Endothelial cell of umbilical vein (primary cell): ENCODE measurements at regions not wholly inside any gene's neighbourhood (a gene's known extent, or its start where the extent isn't known, plus 50 kb on each side); places are given as distances from the start of the nearest gene placed in this dataset.

ENCODE experiments used
- BruUV-seq: library from RNA; stranded (reverse); fragments of 400-500 nt; replicated peaks from 2 replicates; lab custom pipeline; 2021; lab: Mats Ljungman, UMichigan
- CTCF ChIA-PET: fragments of 300-600, 350-600 bp; sonication (Branson Sonifier 250); formaldehyde crosslinking; loops from one replicate; lab custom pipeline; 2021; ENCODE audit warnings: antibody characterized with exemption, inconsistent platforms; lab: Charles Lee
- POLR2A ChIA-PET: fragments of 300-600, 350-600 bp; sonication (Branson Sonifier 250); formaldehyde crosslinking; loops from one replicate; lab custom pipeline; 2021; ENCODE audit warnings: antibody characterized with exemption, inconsistent platforms; lab: Charles Lee
- DNase-seq: peaks from one replicate; pipeline ENCODE4 v3.0.0-alpha.2; 2011; ENCODE audit warnings: low read depth, low spot score
- FAIRE-seq: peaks from 2 replicates; lab custom pipeline; 2011; peaks lifted over from hg19 to GRCh38; lab: Jason Lieb, UNC
- H2AFZ ChIP-seq: 2 replicates; pipeline ENCODE4 v1.6.0; 2012; ENCODE audit warnings: low read depth, low read length, control low read depth, inconsistent platforms
- H3K27ac ChIP-seq: 2 replicates; pipeline ENCODE4 v1.5.1; 2011; ENCODE audit warnings: low read depth, mild to moderate bottlenecking, control low read depth, low read length, moderate library complexity; ENCODE audit not compliant: insufficient read depth
- H3K27me3 ChIP-seq, 2 experiments: 2 replicates each; pipeline versions ENCODE4 v1.6.0 to v1.6.1; 2011; ENCODE audit warnings: low read length in 2 of 2, mixed read lengths in 1 of 2; ENCODE audit not compliant: control insufficient read depth in 2 of 2, insufficient read depth in 2 of 2
- H3K36me3 ChIP-seq, 2 experiments: 2 replicates in 1 of 2; 3 replicates in 1 of 2; pipeline ENCODE4 v1.5.1; 2011; ENCODE audit warnings: low read length in 2 of 2, mild to moderate bottlenecking in 1 of 2, moderate library complexity in 1 of 2; ENCODE audit not compliant: control insufficient read depth in 2 of 2, insufficient read depth in 2 of 2; ENCODE audit errors: extremely low read depth in 1 of 2
- H3K4me1 ChIP-seq: 3 replicates; pipeline ENCODE4 v1.5.1; 2011; ENCODE audit warnings: mild to moderate bottlenecking, low read length; ENCODE audit not compliant: control insufficient read depth, insufficient read depth; ENCODE audit errors: extremely low read depth
- H3K4me2 ChIP-seq: 2 replicates; pipeline ENCODE4 v1.6.1; 2011; ENCODE audit warnings: low read length, control low read depth, mixed read lengths; ENCODE audit not compliant: insufficient read depth
- H3K4me3 ChIP-seq, 3 experiments: fragments of 200-600 bp in 1 of 3; sonication (generic), shearing (Covaris generic) in 1 of 3; replicated peaks in 1 of 3; 2 replicates each; pipeline ENCODE4 v1.5.1; 2011 to 2016; ENCODE audit warnings: control low read depth in 3 of 3, low read length in 3 of 3, mild to moderate bottlenecking in 2 of 3, inconsistent platforms in 1 of 3, low read depth in 1 of 3, moderate library complexity in 1 of 3; ENCODE audit not compliant: insufficient read depth in 1 of 3
- H3K79me2 ChIP-seq: 2 replicates; pipeline ENCODE4 v1.6.0; 2012; ENCODE audit warnings: low read length, inconsistent platforms; ENCODE audit not compliant: control insufficient read depth, insufficient read depth
- H3K9ac ChIP-seq: replicated peaks from 2 replicates; pipeline ENCODE3; 2011; ENCODE audit warnings: low read length, control low read depth; ENCODE audit not compliant: insufficient read depth; ENCODE audit errors: extremely low read depth
- H3K9me1 ChIP-seq: replicated peaks from 3 replicates; pipeline ENCODE4 v1.6.0; 2011; ENCODE audit warnings: mild to moderate bottlenecking, low read length; ENCODE audit not compliant: control insufficient read depth, insufficient read depth; ENCODE audit errors: extremely low read depth
- H3K9me3 ChIP-seq: replicated peaks from 2 replicates; pipeline ENCODE4 v1.5.1; 2012; ENCODE audit warnings: low read length, inconsistent platforms; ENCODE audit not compliant: control insufficient read depth, insufficient read depth
- H4K20me1 ChIP-seq: replicated peaks from 2 replicates; pipeline ENCODE3; 2011; ENCODE audit warnings: mild to moderate bottlenecking, low read length; ENCODE audit not compliant: control insufficient read depth, insufficient read depth; ENCODE audit errors: extremely low read depth
- CTCF ChIP-seq, 2 donors: IDR thresholded peaks; 1 replicate in 1 of 2; 2 replicates in 1 of 2; pipeline ENCODE4 v1.5.1; 2011; ENCODE audit warnings: low read length in 2 of 2, mild to moderate bottlenecking in 2 of 2, moderate library complexity in 2 of 2, control low read depth in 1 of 2, inconsistent platforms in 1 of 2, low read depth in 1 of 2; ENCODE audit not compliant: insufficient read depth in 1 of 2; ENCODE audit errors: extremely low read depth in 1 of 2
- EZH2 ChIP-seq: IDR thresholded peaks from 2 replicates; pipeline ENCODE4 v1.6.1; 2012; ENCODE audit warnings: borderline replicate concordance, low read depth, mild to moderate bottlenecking, moderate library complexity, low read length, inconsistent platforms; ENCODE audit not compliant: severe bottlenecking
- FOS ChIP-seq: IDR thresholded peaks from 2 replicates; pipeline ENCODE4 v1.6.1; 2011; ENCODE audit warnings: mild to moderate bottlenecking, low read length, moderate library complexity, borderline replicate concordance; ENCODE audit not compliant: insufficient read depth
- GATA2 ChIP-seq: IDR thresholded peaks from 2 replicates; pipeline ENCODE4 v1.7.0; 2011; ENCODE audit warnings: low read depth, mild to moderate bottlenecking, moderate library complexity, mixed read lengths, low read length; ENCODE audit not compliant: insufficient read length, insufficient read depth
- JUN ChIP-seq: IDR thresholded peaks from 2 replicates; pipeline ENCODE4 v1.6.1; 2011; ENCODE audit warnings: borderline replicate concordance, low read depth; ENCODE audit not compliant: insufficient read length, insufficient read depth
- MYC ChIP-seq: IDR thresholded peaks from one replicate; pipeline ENCODE4 v1.6.1; 2011; ENCODE audit warnings: mild to moderate bottlenecking, low read depth, low read length
- POLR2AphosphoS5 ChIP-seq: IDR thresholded peaks from 2 replicates; pipeline ENCODE4 v1.6.1; 2012; ENCODE audit warnings: low read depth, mild to moderate bottlenecking, control low read depth, low read length, moderate library complexity; ENCODE audit not compliant: insufficient read depth
- dilution Hi-C: fragments of 300-500 bp; cut with MboI; formaldehyde crosslinking; loops from one replicate; pipeline ENCODE4 v1.15.0; 2019; ENCODE audit warnings: low sequenced_read_pairs; ENCODE audit not compliant: extremely low pct_ligation_motif_present
- intact Hi-C: fragments of 100-400 bp; cut with micrococcal nuclease; formaldehyde crosslinking; loops from one replicate; pipeline ENCODE4 v1.10.0; 2022

DNA sequence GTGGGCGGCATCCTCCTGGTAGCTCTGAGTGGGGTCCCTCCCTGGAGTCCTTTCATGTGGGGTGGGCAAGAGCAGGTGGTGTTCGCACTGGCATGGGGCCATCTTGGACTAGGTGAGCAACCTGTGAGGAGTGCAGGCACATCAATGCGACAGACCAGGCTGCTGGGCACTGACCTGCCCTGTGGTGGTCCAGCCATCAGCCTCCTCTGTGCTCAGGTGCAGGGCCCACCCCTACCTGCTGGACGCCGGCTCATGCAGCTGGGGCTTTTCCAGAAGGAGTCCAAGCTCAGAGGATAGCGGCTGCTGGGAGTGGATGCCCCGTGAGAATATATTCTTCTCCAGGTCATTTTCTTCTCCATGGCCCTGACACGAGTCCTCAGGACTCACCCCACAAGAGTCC, 424.4 kb downstream of the GLRX3 start:
- H3K9me3 ChIP-seq: no peaks in the 10 kb centered on the region
- no peaks in the 10 kb centered on the region for H3K4me1 ChIP-seq
- no peak overlapping the region for H3K4me2 ChIP-seq
- H3K27ac ChIP-seq: no peak overlapping the region
- dilution Hi-C loops (no loop called here), intact Hi-C loops (no loop called here)
- no peaks in the 10 kb centered on the region for H3K79me2 ChIP-seq
- no peak overlapping the region for H3K4me3 ChIP-seq
- BruUV-seq: no TSS peak
- no peak overlapping the region for H3K9ac ChIP-seq
- no peaks in the 10 kb centered on the region for H3K36me3 ChIP-seq
- H2AFZ ChIP-seq: no peak overlapping the region
- no peak for FAIRE-seq
- H3K9me1 ChIP-seq: no peaks in the 10 kb centered on the region
- no peaks in the 10 kb centered on the region for H3K27me3 ChIP-seq
- no peak for DNase-seq
- H4K20me1 ChIP-seq: no peaks in the 10 kb centered on the region
- ChIA-PET CTCF (no interaction called here), POLR2A (no interaction called here)
- TF ChIP-seq EZH2: no peak
- TF ChIP-seq JUN: no peak
- TF ChIP-seq GATA2: no peak
- no peak for TF ChIP-seq MYC
- no peak for TF ChIP-seq POLR2AphosphoS5
- no peak for TF ChIP-seq FOS
- no peak for TF ChIP-seq CTCF (IDR thresholded peaks at IDR 0.05; ENCODE audit: extremely low read depth in 1 of 2, insufficient read depth in 1 of 2, low read depth in 1 of 2, low read length in 2 of 2)
